Astrocyte of the cerebellum (primary cell): ENCODE measurements at regions not wholly inside any gene's neighbourhood (a gene's known extent, or its start where the extent isn't known, plus 50 kb on each side); places are given as distances from the start of the nearest gene placed in this dataset.

Source experiments
- DNase-seq: peaks from one replicate; pipeline ENCODE4 v3.0.0-alpha.2; 2011; ENCODE audit warnings: low read depth
- H3K4me3 ChIP-seq: 2 replicates; pipeline ENCODE4 v1.5.1; 2011; ENCODE audit warnings: mild to moderate bottlenecking, low read depth, low read length, moderate library complexity
- in situ Hi-C: cut with HindIII; loops from 2 replicates; pipeline ENCODE4 v1.10.0; 2017; ENCODE audit warnings: low sequenced_read_pairs
- TF ChIP-seq, protein P1 (sequence below): IDR thresholded peaks from 2 replicates; pipeline ENCODE4 v1.5.1; 2012; ENCODE audit warnings: low read length, low read depth, moderate library complexity, mild to moderate bottlenecking; ENCODE audit errors: missing control alignments

DNA sequence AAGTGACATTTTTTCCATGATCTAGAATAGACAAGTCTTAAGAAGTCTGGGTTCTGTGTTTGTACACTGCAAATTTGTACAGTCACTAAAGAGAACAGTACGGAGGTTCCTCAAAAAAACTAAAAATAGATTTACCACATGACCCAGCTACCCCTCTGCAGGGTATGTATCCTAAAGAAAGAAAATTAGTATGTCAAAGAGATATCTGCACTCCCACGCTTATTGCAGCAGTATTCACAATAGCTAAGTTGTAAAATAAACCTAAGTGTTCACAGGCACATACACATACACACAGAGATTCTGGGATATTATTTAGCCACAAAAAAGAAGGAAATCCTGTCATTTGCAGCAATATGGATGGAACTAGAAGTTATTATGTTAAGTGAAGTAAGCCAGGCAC, 120.4 kb downstream of the ZIC1 start:
- H3K4me3 ChIP-seq: no peak overlapping the region
- TF ChIP-seq, protein P1, sequence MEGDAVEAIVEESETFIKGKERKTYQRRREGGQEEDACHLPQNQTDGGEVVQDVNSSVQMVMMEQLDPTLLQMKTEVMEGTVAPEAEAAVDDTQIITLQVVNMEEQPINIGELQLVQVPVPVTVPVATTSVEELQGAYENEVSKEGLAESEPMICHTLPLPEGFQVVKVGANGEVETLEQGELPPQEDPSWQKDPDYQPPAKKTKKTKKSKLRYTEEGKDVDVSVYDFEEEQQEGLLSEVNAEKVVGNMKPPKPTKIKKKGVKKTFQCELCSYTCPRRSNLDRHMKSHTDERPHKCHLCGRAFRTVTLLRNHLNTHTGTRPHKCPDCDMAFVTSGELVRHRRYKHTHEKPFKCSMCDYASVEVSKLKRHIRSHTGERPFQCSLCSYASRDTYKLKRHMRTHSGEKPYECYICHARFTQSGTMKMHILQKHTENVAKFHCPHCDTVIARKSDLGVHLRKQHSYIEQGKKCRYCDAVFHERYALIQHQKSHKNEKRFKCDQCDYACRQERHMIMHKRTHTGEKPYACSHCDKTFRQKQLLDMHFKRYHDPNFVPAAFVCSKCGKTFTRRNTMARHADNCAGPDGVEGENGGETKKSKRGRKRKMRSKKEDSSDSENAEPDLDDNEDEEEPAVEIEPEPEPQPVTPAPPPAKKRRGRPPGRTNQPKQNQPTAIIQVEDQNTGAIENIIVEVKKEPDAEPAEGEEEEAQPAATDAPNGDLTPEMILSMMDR: no peak
- in situ Hi-C loops: no loop called here
- no peak for DNase-seq

- TF ChIP-seq, protein P1: no peak
- no peak overlapping the region for H3K4me3 ChIP-seq
- no peak for DNase-seq
- in situ Hi-C loops: no loop called here
Observed at GRCh38 chr3:147538034-147538433, 128.9 kb downstream of the ZIC1 start.

- H3K4me3 ChIP-seq: no peak overlapping the region
- no peak for DNase-seq
- in situ Hi-C loops: no loop called here
- TF ChIP-seq, protein P1: no peak
Observed at GRCh38 chr3:147540921-147541320, 131.8 kb downstream of the ZIC1 start.

GRCh38 chr3:147544290-147544689, 135.1 kb downstream of the ZIC1 start:
- no peak overlapping the region for H3K4me3 ChIP-seq
- in situ Hi-C loops: no loop called here
- TF ChIP-seq, protein P1: no peak
- DNase-seq: no peak

DNA sequence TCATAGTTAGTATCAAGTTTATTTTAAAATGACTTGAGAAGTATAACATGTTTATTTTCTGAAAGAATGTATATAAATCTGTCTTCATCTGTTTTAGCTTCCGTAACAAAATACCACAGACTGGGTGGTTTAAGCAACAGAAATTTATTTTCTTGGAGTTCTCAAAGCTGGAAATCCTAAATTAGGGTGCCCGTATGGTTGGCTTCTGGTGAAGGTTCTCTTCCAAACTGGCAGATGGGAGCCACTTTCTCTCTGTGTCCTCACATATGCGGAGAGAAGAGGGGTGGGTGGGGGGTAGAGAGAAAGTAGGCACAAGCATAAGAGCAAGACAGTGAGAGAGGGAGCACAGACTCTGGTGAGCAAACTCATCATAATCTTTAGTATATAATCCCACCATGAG, 142.3 kb downstream of the ZIC1 start:
- in situ Hi-C loops: no loop called here
- no peak for DNase-seq
- H3K4me3 ChIP-seq: no peak overlapping the region
- TF ChIP-seq, protein P1: no peak

GRCh38 chr3:147554332-147554731, 145.2 kb downstream of the ZIC1 start:
- no peak overlapping the region for H3K4me3 ChIP-seq
- in situ Hi-C loops: no loop called here
- TF ChIP-seq, protein P1: no peak
- no peak for DNase-seq

- TF ChIP-seq, protein P1: no peak
- in situ Hi-C loops: no loop called here
- DNase-seq: no peak
- no peak overlapping the region for H3K4me3 ChIP-seq
Observed at GRCh38 chr3:147572970-147573340, 163.8 kb downstream of the ZIC1 start.
